HepG2 (cell line): ENCODE measurements at regions not wholly inside any gene's neighbourhood (a gene's known extent, or its start where the extent isn't known, plus 50 kb on each side); places are given as distances from the start of the nearest gene placed in this dataset.

Experiments used
- EZH2 ChIP-seq: conservative IDR thresholded peaks from 2 replicates; pipeline ENCODE4 v1.6.1; 2012; ENCODE audit warnings: mild to moderate bottlenecking, low read depth, low read length, moderate library complexity
- GFI1 ChIP-seq: sonication (generic); formaldehyde crosslinking; IDR thresholded peaks from 2 replicates; pipeline ENCODE4 v1.5.0; 2020; ENCODE audit warnings: missing genetic modification reagents, mild to moderate bottlenecking, borderline replicate concordance
- HCFC1 ChIP-seq: fragments of 150-350 bp; IDR thresholded peaks from 2 replicates; pipeline ENCODE4 v1.6.1; 2014; ENCODE audit warnings: low read depth, low read length
- ZNF572 ChIP-seq: sonication (generic); formaldehyde crosslinking; IDR thresholded peaks from 2 replicates; pipeline ENCODE4 v1.5.1; 2020; ENCODE audit warnings: mild to moderate bottlenecking, missing genetic modification reagents
- ZNF615 ChIP-seq: sonication (generic); formaldehyde crosslinking; IDR thresholded peaks from 2 replicates; pipeline ENCODE4 v1.5.0; 2020; ENCODE audit warnings: mild to moderate bottlenecking, missing genetic modification reagents, borderline replicate concordance
- TF ChIP-seq, protein P1 (sequence below): sonication (generic); formaldehyde crosslinking; IDR thresholded peaks from 2 replicates; pipeline ENCODE4 v1.5.0; 2020; ENCODE audit warnings: mild to moderate bottlenecking, missing genetic modification reagents, moderate library complexity

DNA sequence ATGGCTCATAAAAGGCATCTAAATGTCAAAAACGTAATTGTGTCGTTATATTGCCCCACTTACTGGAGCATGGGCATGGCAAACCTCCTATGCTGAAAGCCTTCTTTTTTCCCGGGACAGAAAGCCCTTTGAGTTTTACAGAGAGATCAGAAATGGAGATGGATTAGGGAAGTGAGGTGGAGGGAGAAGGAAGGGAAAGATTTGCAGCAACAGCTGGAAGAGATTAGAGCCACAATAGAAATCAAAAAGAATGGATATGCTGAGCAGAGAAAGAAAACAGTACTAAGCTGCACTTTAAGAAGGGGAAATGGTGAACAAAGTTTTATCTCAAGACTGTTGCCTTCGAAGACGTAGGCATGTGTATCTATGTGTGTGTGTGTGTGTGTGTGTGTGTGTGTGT is 97.2 kb upstream of the PCGF5 start:
- TF ChIP-seq HCFC1 (no peak), GFI1 (CRISPR knock-in tag) (no peak), EZH2 (no peak), ZNF572 (CRISPR knock-in tag) (no peak), ZNF615 (CRISPR knock-in tag) (no peak)
- TF ChIP-seq, protein P1, sequence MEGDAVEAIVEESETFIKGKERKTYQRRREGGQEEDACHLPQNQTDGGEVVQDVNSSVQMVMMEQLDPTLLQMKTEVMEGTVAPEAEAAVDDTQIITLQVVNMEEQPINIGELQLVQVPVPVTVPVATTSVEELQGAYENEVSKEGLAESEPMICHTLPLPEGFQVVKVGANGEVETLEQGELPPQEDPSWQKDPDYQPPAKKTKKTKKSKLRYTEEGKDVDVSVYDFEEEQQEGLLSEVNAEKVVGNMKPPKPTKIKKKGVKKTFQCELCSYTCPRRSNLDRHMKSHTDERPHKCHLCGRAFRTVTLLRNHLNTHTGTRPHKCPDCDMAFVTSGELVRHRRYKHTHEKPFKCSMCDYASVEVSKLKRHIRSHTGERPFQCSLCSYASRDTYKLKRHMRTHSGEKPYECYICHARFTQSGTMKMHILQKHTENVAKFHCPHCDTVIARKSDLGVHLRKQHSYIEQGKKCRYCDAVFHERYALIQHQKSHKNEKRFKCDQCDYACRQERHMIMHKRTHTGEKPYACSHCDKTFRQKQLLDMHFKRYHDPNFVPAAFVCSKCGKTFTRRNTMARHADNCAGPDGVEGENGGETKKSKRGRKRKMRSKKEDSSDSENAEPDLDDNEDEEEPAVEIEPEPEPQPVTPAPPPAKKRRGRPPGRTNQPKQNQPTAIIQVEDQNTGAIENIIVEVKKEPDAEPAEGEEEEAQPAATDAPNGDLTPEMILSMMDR (CRISPR knock-in tag): no peak
